ENCODE measurements at regions not wholly inside any gene's neighbourhood (a gene's known extent, or its start where the extent isn't known, plus 50 kb on each side); places are given as distances from the start of the nearest gene placed in this dataset.

GRCh38 chr16:52280086-52280485 is 266.9 kb downstream of the TOX3 start:
- no peaks in the 10 kb centered on the region for H3K36me3 ChIP-seq (ENCODE audit: insufficient read depth, low read length)
- no peak overlapping the region for H3K4me3 ChIP-seq (ENCODE audit: low read depth, low read length, poor library complexity, severe bottlenecking)
- BruUV-seq (replicated peaks), result no TSS peak
- POLR2A ChIA-PET, result interaction anchor here (0.7 to 0.8 kb wide), 2 partner anchors 53 to 685 kb away, joined by 3 read pairs; no protein-coding TSS in a partner anchor
- no peaks in the 10 kb centered on the region for H4K20me1 ChIP-seq (ENCODE audit: insufficient read depth, low read length)
- no peaks in the 10 kb centered on the region for H3K9me2 ChIP-seq (ENCODE audit: insufficient read depth, low read length)
- H3K9me3 ChIP-seq (ENCODE audit: low read length), result no peaks in the 10 kb centered on the region
- H3K27ac ChIP-seq (ENCODE audit: low read depth, low read length, poor library complexity, severe bottlenecking), result no peak overlapping the region
- H3K79me2 ChIP-seq (ENCODE audit: insufficient read depth, low read depth, low read length), result no peaks in the 10 kb centered on the region
- TF ChIP-seq CTCF (conservative IDR thresholded peaks at IDR 0.05; ENCODE audit: low read length) (no peak), EZH2phosphoT487 (IDR thresholded peaks at IDR 0.05; ENCODE audit: borderline replicate concordance, low read depth, low read length) (no peak)
- intact Hi-C loops (cut with micrococcal nuclease; ENCODE audit: unreplicated experiment), result no loop called here
- CTCF ChIA-PET (ENCODE audit: unreplicated experiment), result no interaction called here
- no peak for DNase-seq (ENCODE audit: low spot score)
- H3K4me2 ChIP-seq (ENCODE audit: low read length), result no peak overlapping the region
- no peaks in the 10 kb centered on the region for H3K4me1 ChIP-seq (ENCODE audit: insufficient read depth, low read length, poor library complexity, severe bottlenecking)
- no peak overlapping the region for H2AFZ ChIP-seq (ENCODE audit: low read length)

- no peaks in the 10 kb centered on the region for H3K79me2 ChIP-seq (ENCODE audit: insufficient read depth, low read depth, low read length)
- no peaks in the 10 kb centered on the region for H3K9me3 ChIP-seq (ENCODE audit: low read length)
- no peaks in the 10 kb centered on the region for H3K4me1 ChIP-seq (ENCODE audit: insufficient read depth, low read length, poor library complexity, severe bottlenecking)
- no peak for TF ChIP-seq EZH2phosphoT487 (IDR thresholded peaks at IDR 0.05; ENCODE audit: borderline replicate concordance, low read depth, low read length)
- TF ChIP-seq CTCF (conservative IDR thresholded peaks at IDR 0.05; ENCODE audit: low read length), result no peak
- intact Hi-C loops (cut with micrococcal nuclease; ENCODE audit: unreplicated experiment), result no loop called here
- ChIA-PET POLR2A (no interaction called here), CTCF (ENCODE audit: unreplicated experiment) (no interaction called here)
- no peak overlapping the region for H3K27ac ChIP-seq (ENCODE audit: low read depth, low read length, poor library complexity, severe bottlenecking)
- H4K20me1 ChIP-seq (ENCODE audit: insufficient read depth, low read length), result no peaks in the 10 kb centered on the region
- no peak for DNase-seq (ENCODE audit: low spot score)
- no peak overlapping the region for H2AFZ ChIP-seq (ENCODE audit: low read length)
- H3K4me3 ChIP-seq (ENCODE audit: low read depth, low read length, poor library complexity, severe bottlenecking), result no peak overlapping the region
- no peak overlapping the region for H3K4me2 ChIP-seq (ENCODE audit: low read length)
- no TSS peak for BruUV-seq (replicated peaks)
- H3K9me2 ChIP-seq (ENCODE audit: insufficient read depth, low read length), result no peaks in the 10 kb centered on the region
- H3K36me3 ChIP-seq (ENCODE audit: insufficient read depth, low read length), result no peaks in the 10 kb centered on the region
Observed at GRCh38 chr16:52271088-52271750, 275.7 kb downstream of the TOX3 start.

GRCh38 chr16:52265446-52265861 is 281.5 kb downstream of the TOX3 start:
- H4K20me1 ChIP-seq (ENCODE audit: insufficient read depth, low read length), result no peaks in the 10 kb centered on the region
- CTCF ChIA-PET (ENCODE audit: unreplicated experiment), result no interaction called here
- H3K9me2 ChIP-seq (ENCODE audit: insufficient read depth, low read length), result no peaks in the 10 kb centered on the region
- H3K27ac ChIP-seq (ENCODE audit: low read depth, low read length, poor library complexity, severe bottlenecking), result no peak overlapping the region
- no peaks in the 10 kb centered on the region for H3K36me3 ChIP-seq (ENCODE audit: insufficient read depth, low read length)
- H3K9me3 ChIP-seq (ENCODE audit: low read length), result no peaks in the 10 kb centered on the region
- no peak for DNase-seq (ENCODE audit: low spot score)
- no peak overlapping the region for H2AFZ ChIP-seq (ENCODE audit: low read length)
- intact Hi-C loops (cut with micrococcal nuclease; ENCODE audit: unreplicated experiment), result no loop called here
- H3K79me2 ChIP-seq (ENCODE audit: insufficient read depth, low read depth, low read length), result no peaks in the 10 kb centered on the region
- no peak overlapping the region for H3K4me3 ChIP-seq (ENCODE audit: low read depth, low read length, poor library complexity, severe bottlenecking)
- TF ChIP-seq CTCF (conservative IDR thresholded peaks at IDR 0.05; ENCODE audit: low read length) (no peak), EZH2phosphoT487 (IDR thresholded peaks at IDR 0.05; ENCODE audit: borderline replicate concordance, low read depth, low read length) (no peak)
- H3K4me2 ChIP-seq (ENCODE audit: low read length), result no peak overlapping the region
- H3K4me1 ChIP-seq (ENCODE audit: insufficient read depth, low read length, poor library complexity, severe bottlenecking), result no peaks in the 10 kb centered on the region
- BruUV-seq (replicated peaks), result no TSS peak
- POLR2A ChIA-PET, result interaction anchor here (0.7 kb wide), 1 partner anchor 1844 kb away, joined by 3 read pairs; no protein-coding TSS in a partner anchor

Data from OCI-LY7 (cell line).